HL-60 (cell line): ENCODE measurements at regions not wholly inside any gene's neighbourhood (a gene's known extent, or its start where the extent isn't known, plus 50 kb on each side); places are given as distances from the start of the nearest gene placed in this dataset.

Experiments
- DNase-seq, 2 experiments: peaks; one replicate each; pipeline ENCODE4 v3.0.0-alpha.2; 2010 to 2020; ENCODE audit warnings: low read depth in 1 of 2, low spot score in 1 of 2
- H3K27ac ChIP-seq: fragments of 250-450 bp; sonication (Bioruptor Pico); replicated peaks from 2 replicates; pipeline ENCODE4 v1.5.1; 2020; ENCODE audit warnings: mild to moderate bottlenecking, moderate library complexity
- H3K27me3 ChIP-seq: fragments of 250-450 bp; sonication (Bioruptor Pico); 2 replicates; pipeline ENCODE4 v1.5.1; 2021; ENCODE audit warnings: mild to moderate bottlenecking, moderate library complexity; ENCODE audit not compliant: insufficient read depth, poor library complexity, severe bottlenecking
- H3K4me3 ChIP-seq: replicated peaks from 2 replicates; pipeline ENCODE4 v1.5.1; 2011; ENCODE audit warnings: mild to moderate bottlenecking, control low read depth, low read length; ENCODE audit not compliant: insufficient read depth
- GABPA ChIP-seq: IDR thresholded peaks from 2 replicates; pipeline ENCODE4 v1.6.1; 2012; ENCODE audit warnings: low read depth
- POLR2AphosphoS5 ChIP-seq: IDR thresholded peaks from 2 replicates; pipeline ENCODE4 v1.6.1; 2012; ENCODE audit warnings: low read depth
- SPI1 ChIP-seq: IDR thresholded peaks from 2 replicates; pipeline ENCODE4 v1.6.1; 2012; ENCODE audit warnings: low read depth, mild to moderate bottlenecking, borderline replicate concordance
- TF ChIP-seq, protein P1 (sequence below): IDR thresholded peaks from 2 replicates; pipeline ENCODE4 v1.6.1; 2012; ENCODE audit warnings: low read depth; ENCODE audit not compliant: insufficient replicate concordance
- TF ChIP-seq, protein P2 (sequence below): IDR thresholded peaks from one replicate; pipeline ENCODE4 v1.5.1; 2011; ENCODE audit warnings: low read length, control low read depth, inconsistent platforms; ENCODE audit not compliant: insufficient read depth

DNA sequence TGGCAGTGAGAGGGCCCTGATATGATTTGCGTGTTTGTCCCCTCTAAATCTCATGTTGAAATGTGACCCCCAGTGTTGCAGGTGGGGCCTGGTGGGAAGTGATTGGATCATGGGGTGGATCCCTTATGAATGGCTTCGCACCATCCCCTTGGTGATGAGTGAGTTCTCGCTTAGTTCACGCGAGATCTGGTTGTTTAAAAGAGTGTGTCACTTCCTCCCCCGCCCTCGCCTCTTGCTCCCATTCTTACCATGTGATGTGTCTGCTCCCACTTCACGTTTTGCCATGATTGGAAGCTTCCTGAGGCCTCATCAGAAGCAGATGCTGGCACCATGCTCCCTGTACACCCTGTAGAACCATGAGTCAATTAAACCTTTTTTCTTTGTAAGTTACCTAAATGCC is 319.9 kb upstream of the ID2 start:
- H3K4me3 ChIP-seq: no peak overlapping the region
- no peak for TF ChIP-seq POLR2AphosphoS5
- TF ChIP-seq GABPA: no peak
- TF ChIP-seq SPI1: no peak
- TF ChIP-seq, protein P1, sequence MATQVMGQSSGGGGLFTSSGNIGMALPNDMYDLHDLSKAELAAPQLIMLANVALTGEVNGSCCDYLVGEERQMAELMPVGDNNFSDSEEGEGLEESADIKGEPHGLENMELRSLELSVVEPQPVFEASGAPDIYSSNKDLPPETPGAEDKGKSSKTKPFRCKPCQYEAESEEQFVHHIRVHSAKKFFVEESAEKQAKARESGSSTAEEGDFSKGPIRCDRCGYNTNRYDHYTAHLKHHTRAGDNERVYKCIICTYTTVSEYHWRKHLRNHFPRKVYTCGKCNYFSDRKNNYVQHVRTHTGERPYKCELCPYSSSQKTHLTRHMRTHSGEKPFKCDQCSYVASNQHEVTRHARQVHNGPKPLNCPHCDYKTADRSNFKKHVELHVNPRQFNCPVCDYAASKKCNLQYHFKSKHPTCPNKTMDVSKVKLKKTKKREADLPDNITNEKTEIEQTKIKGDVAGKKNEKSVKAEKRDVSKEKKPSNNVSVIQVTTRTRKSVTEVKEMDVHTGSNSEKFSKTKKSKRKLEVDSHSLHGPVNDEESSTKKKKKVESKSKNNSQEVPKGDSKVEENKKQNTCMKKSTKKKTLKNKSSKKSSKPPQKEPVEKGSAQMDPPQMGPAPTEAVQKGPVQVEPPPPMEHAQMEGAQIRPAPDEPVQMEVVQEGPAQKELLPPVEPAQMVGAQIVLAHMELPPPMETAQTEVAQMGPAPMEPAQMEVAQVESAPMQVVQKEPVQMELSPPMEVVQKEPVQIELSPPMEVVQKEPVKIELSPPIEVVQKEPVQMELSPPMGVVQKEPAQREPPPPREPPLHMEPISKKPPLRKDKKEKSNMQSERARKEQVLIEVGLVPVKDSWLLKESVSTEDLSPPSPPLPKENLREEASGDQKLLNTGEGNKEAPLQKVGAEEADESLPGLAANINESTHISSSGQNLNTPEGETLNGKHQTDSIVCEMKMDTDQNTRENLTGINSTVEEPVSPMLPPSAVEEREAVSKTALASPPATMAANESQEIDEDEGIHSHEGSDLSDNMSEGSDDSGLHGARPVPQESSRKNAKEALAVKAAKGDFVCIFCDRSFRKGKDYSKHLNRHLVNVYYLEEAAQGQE: no peak
- TF ChIP-seq, protein P2, sequence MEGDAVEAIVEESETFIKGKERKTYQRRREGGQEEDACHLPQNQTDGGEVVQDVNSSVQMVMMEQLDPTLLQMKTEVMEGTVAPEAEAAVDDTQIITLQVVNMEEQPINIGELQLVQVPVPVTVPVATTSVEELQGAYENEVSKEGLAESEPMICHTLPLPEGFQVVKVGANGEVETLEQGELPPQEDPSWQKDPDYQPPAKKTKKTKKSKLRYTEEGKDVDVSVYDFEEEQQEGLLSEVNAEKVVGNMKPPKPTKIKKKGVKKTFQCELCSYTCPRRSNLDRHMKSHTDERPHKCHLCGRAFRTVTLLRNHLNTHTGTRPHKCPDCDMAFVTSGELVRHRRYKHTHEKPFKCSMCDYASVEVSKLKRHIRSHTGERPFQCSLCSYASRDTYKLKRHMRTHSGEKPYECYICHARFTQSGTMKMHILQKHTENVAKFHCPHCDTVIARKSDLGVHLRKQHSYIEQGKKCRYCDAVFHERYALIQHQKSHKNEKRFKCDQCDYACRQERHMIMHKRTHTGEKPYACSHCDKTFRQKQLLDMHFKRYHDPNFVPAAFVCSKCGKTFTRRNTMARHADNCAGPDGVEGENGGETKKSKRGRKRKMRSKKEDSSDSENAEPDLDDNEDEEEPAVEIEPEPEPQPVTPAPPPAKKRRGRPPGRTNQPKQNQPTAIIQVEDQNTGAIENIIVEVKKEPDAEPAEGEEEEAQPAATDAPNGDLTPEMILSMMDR: no peak
- H3K27ac ChIP-seq: no peak overlapping the region
- H3K27me3 ChIP-seq: no peaks in the 10 kb centered on the region
- DNase-seq: no peak

DNA sequence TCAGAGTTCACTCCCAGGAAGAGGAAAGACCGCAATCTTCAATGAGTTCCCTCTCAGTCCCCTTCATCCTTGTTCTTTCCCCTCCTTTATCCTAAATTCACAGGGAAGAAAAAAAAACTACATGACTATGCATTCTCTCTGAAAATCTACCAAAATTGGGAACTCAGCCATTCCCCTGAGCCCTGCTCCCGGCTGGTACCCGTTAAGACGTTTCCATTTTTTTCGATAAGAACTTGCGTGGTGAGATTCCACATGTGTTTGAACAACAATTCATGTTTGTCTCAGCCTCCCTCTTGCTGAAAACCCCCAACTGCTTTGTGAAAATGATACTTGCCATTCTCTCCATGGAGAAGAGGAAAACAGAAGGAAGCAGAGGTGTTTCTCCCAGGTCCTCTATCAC is 318.7 kb upstream of the ID2 start:
- no peak for DNase-seq
- Histone ChIP-seq H3K4me3 (no peak overlapping the region), H3K27ac (no peak overlapping the region), H3K27me3 (no peaks in the 10 kb centered on the region)
- TF ChIP-seq SPI1: no peak
- no peak for TF ChIP-seq GABPA
- TF ChIP-seq, protein P1: no peak
- TF ChIP-seq, protein P2: no peak
- no peak for TF ChIP-seq POLR2AphosphoS5

DNA sequence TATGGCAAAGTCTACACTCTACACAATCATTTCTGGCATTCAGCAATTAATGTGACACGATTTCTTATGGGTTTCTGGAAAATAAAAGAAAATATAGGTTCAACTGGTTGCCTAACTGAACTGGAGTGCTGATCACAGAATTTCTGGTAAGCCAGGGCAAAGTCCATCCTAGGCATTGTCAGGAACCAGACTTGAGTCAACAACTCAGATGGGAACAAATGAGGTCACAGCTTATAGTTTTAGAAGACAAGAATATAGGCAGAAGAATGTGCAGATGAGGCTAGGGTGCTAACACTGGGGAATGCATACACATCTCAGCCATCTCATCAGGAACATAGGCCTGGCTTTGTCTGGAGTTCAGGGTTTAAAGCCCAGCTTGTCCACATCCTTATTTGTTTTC is 317.2 kb upstream of the ID2 start:
- Histone ChIP-seq H3K27me3 (no peaks in the 10 kb centered on the region), H3K4me3 (no peak overlapping the region), H3K27ac (no peak overlapping the region)
- TF ChIP-seq SPI1 (no peak), POLR2AphosphoS5 (no peak), GABPA (no peak)
- TF ChIP-seq, protein P2: no peak
- TF ChIP-seq, protein P1: no peak
- DNase-seq: no peak
